ENCODE measurements at regions not wholly inside any gene's neighbourhood (a gene's known extent, or its start where the extent isn't known, plus 50 kb on each side); places are given as distances from the start of the nearest gene placed in this dataset.

DNA sequence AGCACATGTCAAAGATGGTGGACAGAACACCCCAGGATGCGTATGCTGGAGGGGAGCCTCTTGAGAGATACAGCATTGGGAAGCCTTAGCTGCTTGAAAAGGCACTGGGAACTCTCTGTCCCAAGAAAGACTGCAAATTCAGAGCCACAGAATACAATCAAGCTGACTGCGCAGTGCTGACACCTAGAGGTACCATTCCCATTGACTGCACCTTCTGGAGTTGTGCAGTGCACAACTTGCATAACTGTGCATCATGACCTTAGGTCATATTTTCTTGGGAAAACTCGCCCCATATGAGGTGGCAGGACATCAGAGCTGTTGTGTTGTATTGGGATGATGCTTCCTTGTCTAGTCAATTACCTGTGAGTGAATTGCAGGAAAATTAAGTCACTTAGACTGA is 646.5 kb upstream of the NOX3 start:
- DNase-seq (no peak), ATAC-seq (no peak)
- Histone ChIP-seq H3K4me1 (ENCODE audit: control insufficient read depth, insufficient read depth, low read length) (no peaks in the 10 kb centered on the region), H3K27ac (ENCODE audit: low read length) (no peak overlapping the region), H3K9me3 (ENCODE audit: control insufficient read depth, low read length) (no peaks in the 10 kb centered on the region), H3K27me3 (ENCODE audit: control insufficient read depth, insufficient read depth) (no peaks in the 10 kb centered on the region), H3K4me3 (ENCODE audit: low read length) (no peak overlapping the region)
- WGBS, result 76% methylated on average over 3 of the region's 3 CpGs
- intact Hi-C loops (cut with DNase I), result no loop called here

DNA sequence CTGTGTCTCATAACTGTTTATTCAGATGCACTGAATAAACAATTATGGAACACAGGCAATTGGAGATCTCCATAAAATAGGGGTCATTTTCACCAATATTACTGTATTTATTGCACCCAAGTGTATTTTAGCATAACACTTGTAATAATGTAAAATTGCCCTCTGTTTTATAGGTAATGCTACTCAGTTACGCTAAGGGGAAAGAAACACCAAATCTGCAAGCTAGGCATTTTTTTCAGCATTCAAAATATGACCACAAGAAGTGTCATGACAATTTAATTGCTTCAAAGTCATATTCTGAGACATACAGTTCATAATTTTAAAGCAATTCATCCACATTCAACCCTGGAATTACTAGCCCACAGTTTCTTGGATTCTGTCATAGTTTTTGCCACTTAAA is 643.2 kb upstream of the NOX3 start:
- DNase-seq (no peak), ATAC-seq (no peak)
- no peaks in the 10 kb centered on the region for H3K27me3 ChIP-seq (ENCODE audit: control insufficient read depth, insufficient read depth)
- H3K27ac ChIP-seq (ENCODE audit: low read length), result no peak overlapping the region
- no peaks in the 10 kb centered on the region for H3K4me1 ChIP-seq (ENCODE audit: control insufficient read depth, insufficient read depth, low read length)
- WGBS, result 88% methylated on average over 1 of the region's 1 CpG
- intact Hi-C loops (cut with DNase I), result no loop called here
- no peak overlapping the region for H3K4me3 ChIP-seq (ENCODE audit: low read length)
- no peaks in the 10 kb centered on the region for H3K9me3 ChIP-seq (ENCODE audit: control insufficient read depth, low read length)

DNA sequence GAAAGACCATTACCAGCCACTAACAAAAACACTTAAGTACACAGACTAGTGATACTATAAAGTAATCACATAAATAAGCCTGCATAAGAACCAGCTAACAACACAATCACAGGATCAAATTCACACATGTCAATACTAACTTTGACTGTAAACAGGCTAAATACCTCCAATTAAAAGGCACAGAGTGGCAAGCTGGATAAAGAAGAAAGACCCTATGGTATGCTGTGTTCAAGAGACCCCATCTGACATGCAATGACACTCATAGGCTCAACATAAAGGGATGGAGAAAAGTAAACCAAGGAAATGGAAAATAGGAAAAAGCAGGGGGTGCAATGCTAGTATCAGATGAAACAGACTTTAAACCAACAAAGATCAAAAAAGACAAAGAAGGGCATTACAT is 631.8 kb upstream of the NOX3 start:
- Histone ChIP-seq H3K27ac (ENCODE audit: low read length) (no peak overlapping the region), H3K4me1 (ENCODE audit: control insufficient read depth, insufficient read depth, low read length) (no peaks in the 10 kb centered on the region), H3K27me3 (ENCODE audit: control insufficient read depth, insufficient read depth) (no peaks in the 10 kb centered on the region), H3K4me3 (ENCODE audit: low read length) (no peak overlapping the region), H3K9me3 (ENCODE audit: control insufficient read depth, low read length) (no peaks in the 10 kb centered on the region)
- ATAC-seq, result no peak
- intact Hi-C loops (cut with DNase I), result no loop called here
- no peak for DNase-seq

DNA sequence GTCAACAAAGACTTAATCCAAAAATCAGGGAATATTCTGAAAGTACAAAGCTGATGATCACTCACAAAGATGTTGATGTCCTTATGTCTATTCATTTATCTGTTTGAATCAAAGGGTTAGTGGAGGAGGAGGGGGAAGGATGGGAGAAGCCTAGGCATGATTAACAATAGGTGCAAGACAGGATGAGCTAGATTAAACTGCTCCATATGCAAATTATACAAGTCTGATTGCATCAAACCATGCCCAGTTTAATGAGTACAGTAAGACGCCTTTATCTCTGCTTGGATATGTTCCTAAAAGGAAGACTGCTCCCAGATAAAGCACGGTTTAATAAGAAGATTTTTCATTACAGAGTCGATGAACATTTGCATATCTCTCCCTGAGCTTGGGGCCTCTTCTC is 626.4 kb upstream of the NOX3 start:
- Histone ChIP-seq H3K4me3 (ENCODE audit: low read length) (no peak overlapping the region), H3K9me3 (ENCODE audit: control insufficient read depth, low read length) (no peaks in the 10 kb centered on the region), H3K4me1 (ENCODE audit: control insufficient read depth, insufficient read depth, low read length) (no peaks in the 10 kb centered on the region), H3K27ac (ENCODE audit: low read length) (no peak overlapping the region), H3K27me3 (ENCODE audit: control insufficient read depth, insufficient read depth) (no peaks in the 10 kb centered on the region)
- no peak for DNase-seq
- WGBS, result 33% methylated on average over 3 of the region's 3 CpGs
- intact Hi-C loops (cut with DNase I), result no loop called here
- ATAC-seq, result no peak

DNA sequence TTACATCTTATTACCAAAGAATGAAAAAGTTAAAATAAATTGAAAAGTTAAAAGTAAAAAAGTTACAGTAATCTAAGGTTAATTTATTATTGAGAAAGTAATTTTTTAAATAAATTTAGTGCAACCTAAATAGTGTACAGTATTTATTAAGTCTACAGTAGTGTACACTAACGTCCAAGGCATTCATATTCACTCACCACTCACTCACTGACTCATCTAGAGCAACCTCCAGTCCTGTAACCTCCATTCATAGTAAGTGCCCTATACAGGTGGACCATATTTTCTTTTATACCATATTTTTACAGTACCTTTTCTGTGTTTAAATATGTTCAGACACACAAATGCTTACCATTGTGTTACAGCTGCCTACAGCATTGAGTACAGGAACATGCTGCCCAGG is 624.7 kb upstream of the NOX3 start:
- Histone ChIP-seq H3K9me3 (ENCODE audit: control insufficient read depth, low read length) (no peaks in the 10 kb centered on the region), H3K4me3 (ENCODE audit: low read length) (no peak overlapping the region), H3K27ac (ENCODE audit: low read length) (no peak overlapping the region), H3K27me3 (ENCODE audit: control insufficient read depth, insufficient read depth) (no peaks in the 10 kb centered on the region), H3K4me1 (ENCODE audit: control insufficient read depth, insufficient read depth, low read length) (no peaks in the 10 kb centered on the region)
- ATAC-seq (no peak), DNase-seq (no peak)
- WGBS, result 72% methylated on average over 1 of the region's 1 CpG
- intact Hi-C loops (cut with DNase I), result no loop called here

DNA sequence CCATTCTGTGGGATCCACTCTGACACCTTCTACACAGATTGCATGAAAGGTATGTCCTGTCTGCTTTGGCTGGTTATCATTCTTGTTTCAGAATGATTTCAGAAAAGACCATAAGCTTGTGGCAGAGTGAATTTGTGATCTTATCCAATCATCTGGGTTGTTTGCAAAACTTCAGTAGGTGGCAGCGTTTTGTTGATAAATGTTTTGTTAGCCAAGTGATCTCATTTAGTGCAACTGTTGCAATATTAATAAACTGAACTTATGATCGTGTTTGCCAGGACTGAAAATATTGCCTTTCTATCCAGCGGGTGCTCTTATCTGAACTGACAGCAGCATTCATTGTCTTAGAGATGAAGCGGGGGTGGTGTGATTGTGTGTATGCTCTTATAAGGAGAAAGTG is 613.2 kb upstream of the NOX3 start:
- WGBS, result 34% methylated on average over 4 of the region's 4 CpGs
- intact Hi-C loops (cut with DNase I), result no loop called here

DNA sequence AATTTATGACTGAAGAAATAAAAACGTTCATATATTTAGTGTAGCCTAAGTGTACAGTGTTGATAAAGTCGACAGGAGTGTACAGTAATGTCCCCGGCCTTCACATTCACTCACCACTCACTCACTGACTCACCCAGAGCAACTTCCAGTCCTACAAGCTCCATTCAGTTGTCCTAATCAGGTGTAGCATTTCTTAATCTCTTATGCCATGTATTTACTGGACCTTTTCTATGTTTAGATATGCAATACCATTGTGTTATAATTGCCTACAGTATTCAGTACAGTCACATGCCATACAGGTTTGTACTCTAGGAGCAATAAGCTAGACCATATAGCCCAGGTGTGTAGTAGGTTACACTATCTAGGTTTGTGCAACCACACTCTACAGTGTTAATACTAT is 610.2 kb upstream of the NOX3 start:
- no peak for ATAC-seq
- WGBS, result 61% methylated on average over 3 of the region's 3 CpGs

More for the DNA sequence above, 613.2 kb upstream of the NOX3 start:
- ATAC-seq, result no peak
- H3K4me1 ChIP-seq (ENCODE audit: control insufficient read depth, insufficient read depth, low read length), result no peaks in the 10 kb centered on the region
- H3K27me3 ChIP-seq (ENCODE audit: control insufficient read depth, insufficient read depth), result no peaks in the 10 kb centered on the region
- H3K4me3 ChIP-seq (ENCODE audit: low read length), result no peak overlapping the region
- no peak overlapping the region for H3K27ac ChIP-seq (ENCODE audit: low read length)
- no peaks in the 10 kb centered on the region for H3K9me3 ChIP-seq (ENCODE audit: control insufficient read depth, low read length)
- DNase-seq, result no peak

DNA sequence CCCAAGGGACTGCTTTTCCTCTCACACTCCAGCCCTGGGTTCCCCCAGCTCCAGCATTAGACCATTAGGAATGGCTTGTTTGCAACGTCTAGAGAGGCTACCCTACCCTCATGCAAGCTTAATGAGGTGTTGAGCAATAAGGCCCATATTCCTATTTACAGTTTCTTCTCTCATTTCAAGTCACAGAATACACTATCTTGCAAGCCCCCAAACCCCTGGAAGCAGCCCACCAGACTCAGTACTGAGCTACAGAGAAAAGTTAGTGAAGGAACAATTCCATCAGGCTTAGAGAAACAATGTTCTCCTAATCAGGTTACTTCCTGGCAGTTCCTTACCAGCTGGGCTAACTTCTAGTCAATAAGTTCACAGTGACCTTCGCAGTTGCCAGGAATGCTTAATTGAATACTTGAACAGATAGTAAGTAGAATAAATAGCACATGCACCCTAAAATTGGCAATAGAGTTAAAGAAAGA is 606.5 kb upstream of the NOX3 start:
- Histone ChIP-seq H3K27ac (ENCODE audit: low read length) (no peak overlapping the region), H3K4me3 (ENCODE audit: low read length) (no peak overlapping the region), H3K27me3 (ENCODE audit: control insufficient read depth, insufficient read depth) (no peaks in the 10 kb centered on the region), H3K4me1 (ENCODE audit: control insufficient read depth, insufficient read depth, low read length) (no peaks in the 10 kb centered on the region), H3K9me3 (ENCODE audit: control insufficient read depth, low read length) (no peaks in the 10 kb centered on the region)
- DNase-seq (no peak), ATAC-seq (peak; percentile 37 to 69)
- intact Hi-C loops (cut with DNase I), result no loop called here
- 35% methylated on average over 2 of the region's 2 CpGs for WGBS

More for the DNA sequence above, 610.2 kb upstream of the NOX3 start:
- Histone ChIP-seq H3K27ac (ENCODE audit: low read length) (no peak overlapping the region), H3K4me3 (ENCODE audit: low read length) (no peak overlapping the region), H3K9me3 (ENCODE audit: control insufficient read depth, low read length) (no peaks in the 10 kb centered on the region), H3K4me1 (ENCODE audit: control insufficient read depth, insufficient read depth, low read length) (no peaks in the 10 kb centered on the region), H3K27me3 (ENCODE audit: control insufficient read depth, insufficient read depth) (no peaks in the 10 kb centered on the region)
- DNase-seq, result no peak
- intact Hi-C loops (cut with DNase I), result no loop called here

DNA sequence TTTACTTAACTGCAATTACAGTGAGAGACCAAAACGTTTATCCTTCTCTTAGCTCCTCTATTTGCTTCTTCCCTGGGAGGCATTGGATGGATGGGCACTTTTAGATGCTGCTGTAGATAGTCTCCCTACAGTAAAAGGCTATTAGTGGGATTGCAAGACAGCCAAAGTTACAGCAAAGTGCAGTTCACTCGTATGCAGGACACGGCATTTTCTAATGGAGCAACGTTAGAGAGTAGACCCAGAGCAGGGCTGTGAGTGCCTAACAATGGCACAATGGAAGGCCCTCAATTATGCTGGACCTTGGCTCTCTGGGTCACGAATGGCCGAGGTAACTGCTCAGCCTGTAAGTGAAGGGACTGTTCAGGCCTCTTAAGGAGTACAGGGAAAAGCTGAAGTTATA is 605.8 kb upstream of the NOX3 start:
- 78% methylated on average over 6 of the region's 6 CpGs for WGBS
- no peak for DNase-seq
- Histone ChIP-seq H3K9me3 (ENCODE audit: control insufficient read depth, low read length) (no peaks in the 10 kb centered on the region), H3K27ac (ENCODE audit: low read length) (no peak overlapping the region), H3K4me1 (ENCODE audit: control insufficient read depth, insufficient read depth, low read length) (no peaks in the 10 kb centered on the region), H3K4me3 (ENCODE audit: low read length) (no peak overlapping the region), H3K27me3 (ENCODE audit: control insufficient read depth, insufficient read depth) (no peaks in the 10 kb centered on the region)
- intact Hi-C loops (cut with DNase I), result no loop called here
- no peak for ATAC-seq

DNA sequence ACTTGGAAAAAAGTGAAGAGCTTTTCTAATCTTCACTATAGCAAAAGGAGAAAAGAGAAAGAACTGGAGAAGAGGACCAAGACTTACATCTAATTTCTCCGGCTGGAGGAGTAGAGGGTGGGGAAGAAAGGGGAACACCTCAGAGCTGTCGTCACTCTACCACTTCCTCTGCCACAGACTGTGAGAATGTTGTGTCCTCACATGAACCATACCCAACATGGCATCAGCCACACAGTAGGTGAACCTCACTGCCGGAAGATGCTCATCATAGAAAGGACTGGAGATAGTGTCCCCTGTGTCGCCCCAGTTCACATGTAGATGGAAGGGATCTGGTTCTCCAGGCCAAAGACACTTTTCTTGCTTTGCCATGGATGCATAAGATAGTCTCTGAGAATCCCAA is 604.4 kb upstream of the NOX3 start:
- Histone ChIP-seq H3K4me1 (ENCODE audit: control insufficient read depth, insufficient read depth, low read length) (no peaks in the 10 kb centered on the region), H3K27me3 (ENCODE audit: control insufficient read depth, insufficient read depth) (no peaks in the 10 kb centered on the region), H3K4me3 (ENCODE audit: low read length) (no peak overlapping the region), H3K27ac (ENCODE audit: low read length) (no peak overlapping the region), H3K9me3 (ENCODE audit: control insufficient read depth, low read length) (no peaks in the 10 kb centered on the region)
- no peak for ATAC-seq
- DNase-seq, result no peak
- intact Hi-C loops (cut with DNase I), result no loop called here
- whole genome bisulfite sequencing, result 81% methylated on average over 4 of the region's 4 CpGs

DNA sequence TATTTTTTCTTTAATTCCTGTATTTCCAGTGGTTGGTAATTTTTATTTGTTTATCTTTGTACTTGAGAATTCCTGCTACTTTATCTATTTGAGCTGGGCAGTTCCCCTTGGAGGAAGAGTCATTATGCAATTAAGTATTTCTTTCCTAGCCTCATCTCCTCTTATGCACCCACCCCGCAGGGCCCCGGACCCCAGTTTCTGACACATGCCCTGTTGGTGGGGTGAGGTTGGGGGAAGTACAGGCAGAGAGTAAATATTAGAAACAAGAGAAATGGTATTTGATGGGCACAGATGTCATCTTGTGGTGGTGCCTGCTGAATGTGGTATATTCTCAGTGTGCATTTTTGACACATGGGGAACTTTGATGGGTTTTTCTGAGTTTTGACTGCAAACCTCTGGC is 602.7 kb upstream of the NOX3 start:
- H3K27me3 ChIP-seq (ENCODE audit: control insufficient read depth, insufficient read depth), result no peaks in the 10 kb centered on the region
- ATAC-seq, result no peak
- intact Hi-C loops (cut with DNase I), result no loop called here
- no peak for DNase-seq
- H3K9me3 ChIP-seq (ENCODE audit: control insufficient read depth, low read length), result no peaks in the 10 kb centered on the region
- H3K27ac ChIP-seq (ENCODE audit: low read length), result no peak overlapping the region
- WGBS, result 69% methylated on average over 2 of the region's 2 CpGs
- H3K4me1 ChIP-seq (ENCODE audit: control insufficient read depth, insufficient read depth, low read length), result no peaks in the 10 kb centered on the region
- H3K4me3 ChIP-seq (ENCODE audit: low read length), result no peak overlapping the region

DNA sequence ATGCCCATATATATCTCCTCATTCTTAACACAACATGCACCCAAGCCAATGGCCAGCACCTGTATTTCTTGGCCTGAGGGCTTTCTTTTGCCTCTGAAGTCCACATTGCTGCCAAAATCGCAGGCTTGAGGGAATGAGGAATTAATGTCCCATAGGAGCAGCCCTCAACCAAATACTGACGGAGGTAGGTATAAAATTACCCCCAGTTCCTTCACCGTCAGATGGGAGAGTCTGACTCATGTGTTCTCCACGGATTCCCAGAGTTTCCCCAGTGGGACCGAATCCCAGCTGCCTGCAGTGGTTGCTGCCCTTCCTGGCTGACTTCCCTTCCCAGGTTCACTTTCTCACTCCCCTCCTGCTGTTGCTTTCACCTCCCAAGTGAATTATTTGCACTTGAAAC is 602.2 kb upstream of the NOX3 start:
- 62% methylated on average over 5 of the region's 5 CpGs for WGBS
- DNase-seq, result no peak
- Histone ChIP-seq H3K4me1 (ENCODE audit: control insufficient read depth, insufficient read depth, low read length) (no peaks in the 10 kb centered on the region), H3K9me3 (ENCODE audit: control insufficient read depth, low read length) (no peaks in the 10 kb centered on the region), H3K27me3 (ENCODE audit: control insufficient read depth, insufficient read depth) (no peaks in the 10 kb centered on the region), H3K27ac (ENCODE audit: low read length) (no peak overlapping the region), H3K4me3 (ENCODE audit: low read length) (no peak overlapping the region)
- ATAC-seq, result peak in 1 of 2 donors; percentile 61
- intact Hi-C loops (cut with DNase I), result no loop called here
